Activated CD4-positive, alpha-beta T cell treated with anti-CD3 and anti-CD28 coated beads, Interleukin-2, amount 50 U/mL, for 24 hours (primary cell): ENCODE measurements at regions not wholly inside any gene's neighbourhood (a gene's known extent, or its start where the extent isn't known, plus 50 kb on each side); places are given as distances from the start of the nearest gene placed in this dataset.
"Not testable (repeated sequence)": the region's sequence is repeated elsewhere in the genome, so short reads cannot be mapped to it uniquely, and the experiment has no call there.

Source experiments
- DNase-seq, 2 donors: peaks; one replicate each; pipeline ENCODE4 v3.0.0-alpha.2; 2020; ENCODE audit warnings: low read depth in 1 of 2, low spot score in 1 of 2

DNA sequence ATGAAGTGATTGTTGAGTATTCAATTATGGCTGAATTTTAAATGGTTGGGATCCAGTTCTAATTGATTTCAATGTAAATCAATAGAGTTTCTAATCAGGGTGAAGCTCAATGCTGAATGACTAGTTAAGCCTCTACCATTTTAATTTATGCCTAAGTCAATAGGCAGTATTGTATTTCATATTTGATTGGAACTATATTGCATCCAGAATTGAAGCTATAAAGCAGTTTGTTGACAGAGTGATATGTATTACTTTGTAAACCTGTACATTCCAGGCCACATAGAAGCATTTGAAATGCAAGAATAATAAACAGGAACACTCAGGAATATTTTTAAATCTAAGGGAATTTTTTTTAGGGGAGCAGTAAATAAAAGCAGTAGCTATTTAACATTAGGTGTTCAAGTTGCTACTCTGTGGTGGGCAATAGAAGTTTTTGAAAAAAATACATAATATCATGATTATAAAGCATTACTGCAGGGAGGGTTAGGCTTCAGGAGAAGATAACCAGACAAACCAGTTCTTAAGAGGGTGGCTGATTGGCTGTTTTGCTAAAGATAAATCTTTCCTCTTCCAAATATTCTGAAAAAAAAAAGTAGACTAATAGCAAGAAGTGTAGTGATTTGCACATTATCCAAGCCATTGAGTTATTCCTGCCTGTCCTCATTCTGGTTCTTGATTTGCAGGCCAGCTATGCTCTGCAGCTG is 492.0 kb upstream of the MEF2C start:
- no peak for DNase-seq

DNA sequence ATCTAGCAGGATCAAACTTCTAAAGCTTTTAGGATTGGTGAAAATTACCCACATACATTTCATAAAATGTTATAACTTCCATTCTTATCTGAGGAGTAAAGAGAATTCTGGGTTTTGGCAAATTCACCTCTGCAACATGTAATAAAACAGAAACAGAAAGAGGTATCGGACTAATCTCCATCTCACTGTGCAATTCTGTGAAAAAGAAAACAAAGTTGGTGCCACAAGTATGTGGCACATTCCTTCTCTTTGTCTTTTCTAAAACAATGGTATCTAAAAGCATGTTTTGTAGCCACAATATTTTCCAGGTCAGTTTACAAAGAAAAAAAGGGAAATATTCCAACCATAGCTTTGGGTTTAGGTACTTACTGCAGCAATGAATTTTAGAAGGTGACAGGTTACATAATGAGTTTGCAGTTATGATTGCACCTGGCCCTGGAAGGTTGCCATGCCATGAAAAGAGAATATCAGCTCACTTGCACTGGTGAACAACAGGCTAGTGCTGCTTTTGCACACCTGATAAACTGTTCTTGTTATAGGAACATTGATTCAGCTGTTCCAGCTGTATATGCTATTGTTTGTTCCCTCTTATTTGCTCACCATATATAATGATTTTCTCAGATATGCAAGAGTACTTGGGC is 491.3 kb upstream of the MEF2C start:
- no peak for DNase-seq

DNA sequence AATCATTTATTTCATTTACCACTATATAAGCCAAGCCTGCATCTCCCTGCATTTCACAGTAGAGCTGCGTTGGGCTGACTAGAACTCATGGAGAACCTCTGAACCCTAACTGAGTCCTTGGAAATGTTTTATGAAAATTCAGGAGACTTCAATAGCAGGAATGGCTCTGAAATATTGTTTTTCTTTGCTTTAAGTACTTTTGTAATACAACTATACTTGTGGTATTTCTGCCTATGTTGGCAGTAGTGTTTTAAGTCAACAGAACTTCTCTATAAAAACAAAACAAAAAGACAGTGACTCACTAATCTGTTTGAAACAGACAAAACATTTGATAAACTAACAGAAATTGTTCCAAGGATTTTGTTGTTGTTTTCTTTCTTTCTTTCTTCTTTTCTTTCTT is 489.2 kb upstream of the MEF2C start:
- DNase-seq, result no peak

DNA sequence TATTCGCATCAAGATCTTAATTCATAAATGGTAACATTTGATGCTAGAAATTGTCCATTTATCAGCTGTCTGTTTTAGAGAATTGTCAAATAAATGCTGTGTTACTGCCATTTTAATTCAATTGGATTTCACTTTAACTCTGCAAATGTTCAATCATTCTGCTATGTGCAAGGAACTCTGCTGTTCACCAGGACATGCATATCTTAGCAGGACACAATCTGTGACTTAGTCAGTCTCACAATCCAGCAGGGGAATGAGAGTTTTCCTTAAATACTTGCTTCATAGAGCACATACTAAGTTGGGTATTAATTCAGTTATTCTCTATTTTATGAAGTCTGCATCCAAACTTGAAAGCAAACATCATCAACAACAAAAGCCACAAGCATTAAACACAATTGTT is 488.7 kb upstream of the MEF2C start:
- DNase-seq, result no peak

DNA sequence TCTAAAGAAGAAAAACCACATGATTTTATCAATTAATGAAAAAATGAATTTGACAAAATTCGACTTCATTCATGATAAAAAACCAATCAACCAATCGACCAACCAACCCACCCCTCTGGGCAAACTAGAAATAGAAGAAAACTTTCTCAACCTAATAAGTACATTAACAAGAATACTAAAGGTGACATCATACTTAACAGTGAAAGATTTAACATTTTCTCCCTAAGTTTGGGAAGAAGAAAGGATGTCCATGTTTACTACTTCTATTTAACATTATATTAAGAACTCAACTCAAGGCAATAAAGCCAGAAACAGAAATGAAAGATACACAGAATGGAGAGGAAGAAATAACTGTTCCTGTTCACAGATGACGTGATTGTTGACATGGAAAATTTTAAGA is 476.1 kb upstream of the MEF2C start:
- no peak for DNase-seq

DNA sequence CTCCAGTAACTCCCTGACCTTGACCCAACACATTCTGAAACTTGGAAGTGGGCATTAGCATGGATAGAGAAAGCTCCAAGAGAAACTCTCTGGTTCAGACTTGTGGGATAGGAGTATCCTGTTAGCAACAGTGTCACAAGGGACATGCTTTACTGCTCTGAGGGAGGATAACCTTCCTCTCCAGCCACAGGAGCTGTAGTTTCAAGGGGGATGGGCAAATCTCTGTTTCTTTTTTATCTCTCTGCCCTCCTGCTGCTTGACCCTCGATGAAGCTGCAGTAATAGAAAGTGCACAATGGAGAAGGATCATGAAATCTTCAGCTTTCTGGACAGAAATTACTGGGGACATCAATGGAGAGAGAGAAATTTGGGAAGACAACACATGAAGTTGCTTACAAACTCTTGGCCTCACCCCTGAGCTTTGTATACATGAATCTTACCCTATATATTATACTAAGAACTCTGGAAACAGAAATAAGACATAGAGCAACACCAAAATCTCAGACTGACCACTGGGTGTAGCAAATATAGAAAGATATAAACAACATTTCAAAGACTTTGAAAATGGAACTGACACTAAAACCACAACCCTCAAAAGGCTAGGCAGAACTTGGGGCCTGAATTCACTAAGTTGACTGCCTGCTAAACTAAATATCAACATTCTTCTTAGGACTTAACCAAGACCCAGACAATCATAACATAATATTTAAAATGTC is 471.0 kb upstream of the MEF2C start:
- DNase-seq, result no peak

DNA sequence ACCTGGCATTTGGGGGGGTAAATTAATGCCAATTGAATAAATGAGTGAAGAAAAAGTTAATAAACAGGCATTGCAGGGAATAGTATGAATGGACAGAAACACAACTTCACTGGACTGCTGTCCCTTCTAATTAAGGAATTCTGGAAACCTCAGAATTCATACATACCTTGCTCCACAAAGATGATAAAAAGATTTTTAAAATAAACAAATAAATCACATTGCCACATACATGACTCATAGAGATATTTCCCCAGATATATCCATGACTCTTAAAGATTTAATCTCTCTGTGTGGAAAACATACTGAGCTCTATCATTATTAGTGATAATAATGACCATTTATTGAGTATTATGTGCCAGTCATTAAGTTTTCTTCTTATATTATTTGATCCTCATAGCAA is 469.0 kb upstream of the MEF2C start:
- no peak for DNase-seq

DNA sequence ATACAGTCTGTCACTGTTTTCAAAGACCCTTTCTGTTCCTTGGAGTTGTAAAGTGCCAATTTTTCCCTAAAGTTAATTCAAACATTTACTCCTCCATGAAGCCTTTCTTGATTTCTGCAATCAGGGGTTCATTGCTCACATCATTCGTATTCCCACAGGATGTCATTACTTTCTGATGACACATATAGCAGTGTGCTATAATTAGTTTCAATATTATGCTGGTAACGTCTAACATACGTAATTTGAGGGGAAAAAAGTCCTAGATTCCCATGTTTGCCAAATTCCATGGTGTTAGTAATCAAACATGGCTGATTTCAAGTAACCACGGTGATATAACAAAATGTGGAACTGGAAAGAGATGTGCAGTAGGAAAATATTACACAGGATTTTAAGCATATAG is 468.2 kb upstream of the MEF2C start:
- no peak for DNase-seq

DNA sequence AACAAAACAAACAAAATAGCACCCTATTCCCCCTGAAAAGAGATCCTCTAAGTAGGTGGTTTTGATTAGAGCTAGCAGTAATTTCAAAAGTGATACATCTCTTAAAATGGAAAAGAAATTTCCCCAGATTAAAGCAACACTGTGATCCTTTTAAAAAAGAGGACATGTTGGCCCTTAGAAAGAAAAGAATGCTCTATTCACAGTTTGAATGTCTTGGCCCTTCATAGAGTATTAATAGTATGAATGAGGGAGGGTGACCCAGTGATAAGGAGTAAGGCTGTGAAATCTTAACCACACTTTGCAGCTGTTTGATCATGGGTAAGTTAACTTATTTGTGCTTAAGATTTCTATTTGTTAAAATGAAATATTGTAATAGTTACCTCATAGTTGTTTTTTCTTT is 467.7 kb upstream of the MEF2C start:
- DNase-seq, result no peak

DNA sequence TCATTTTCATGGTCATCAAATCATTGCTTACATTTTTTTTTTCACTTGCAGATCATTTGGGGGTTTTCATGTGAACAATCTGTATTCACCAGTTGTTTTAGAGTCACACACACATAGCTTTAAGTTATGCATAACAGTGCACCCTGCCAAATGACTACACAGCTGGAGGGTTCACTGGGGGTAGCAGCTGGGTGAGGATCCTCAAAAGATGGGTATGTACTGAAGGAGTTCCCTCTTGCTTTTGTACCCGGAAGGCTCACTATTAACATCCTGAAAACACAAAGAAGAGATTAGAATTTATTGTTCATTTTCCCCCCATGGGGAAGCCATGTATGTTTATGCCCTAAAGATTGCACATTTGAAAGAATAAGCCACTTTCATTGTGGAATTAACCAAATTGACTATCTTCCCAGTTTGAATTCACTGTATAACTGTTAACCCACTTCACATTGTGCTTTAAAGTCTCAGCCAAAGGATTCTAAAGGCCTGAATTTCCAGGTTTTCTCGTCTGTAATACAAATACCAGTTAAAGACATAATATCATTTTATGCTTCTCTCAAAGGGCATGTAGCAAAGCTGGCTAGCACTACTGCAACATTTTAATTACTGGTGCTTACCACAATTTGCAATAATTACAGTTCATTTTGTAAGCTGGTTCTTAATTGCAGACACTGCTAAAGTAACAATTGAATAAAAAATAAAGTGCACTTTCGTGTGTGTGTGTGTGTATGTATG is 466.4 kb upstream of the MEF2C start:
- no peak for DNase-seq

DNA sequence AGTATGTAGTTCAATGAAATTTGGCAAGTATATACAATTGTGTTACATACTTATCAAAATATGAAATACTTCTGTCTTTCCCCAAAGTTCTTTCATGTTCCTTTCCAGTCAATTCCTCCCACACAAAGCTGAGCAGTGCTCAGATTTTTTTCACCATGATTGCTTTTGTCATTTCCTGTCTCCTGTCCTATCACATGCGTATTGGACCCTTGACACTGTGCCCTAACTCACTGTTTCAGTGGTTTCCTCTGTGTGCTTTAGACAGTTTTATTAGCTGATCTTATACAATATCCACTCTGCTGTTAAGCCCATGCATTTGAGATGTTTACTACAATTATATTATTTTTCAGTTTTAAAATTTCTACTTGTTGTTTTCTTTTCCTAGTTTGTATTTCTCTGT is 463.6 kb upstream of the MEF2C start:
- no peak for DNase-seq

DNA sequence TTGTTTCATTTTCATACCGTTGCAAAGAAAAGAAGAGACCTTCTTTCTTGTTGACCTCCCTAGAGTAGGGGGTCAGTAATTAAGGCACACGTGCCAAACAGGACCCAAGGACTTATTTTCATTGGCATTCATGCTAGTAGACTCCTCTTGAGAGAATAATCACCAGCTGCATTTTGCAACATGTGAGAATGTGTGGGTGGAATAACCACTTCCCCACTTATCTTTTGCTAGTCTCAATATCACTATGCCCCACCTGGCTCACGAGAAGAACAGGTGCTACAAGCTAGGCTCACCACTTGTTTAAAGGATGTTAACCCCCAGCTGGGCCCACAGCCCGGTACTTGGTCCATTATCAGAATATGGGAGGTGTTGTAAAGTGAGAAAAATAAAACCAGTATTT is 460.7 kb upstream of the MEF2C start:
- no peak for DNase-seq

DNA sequence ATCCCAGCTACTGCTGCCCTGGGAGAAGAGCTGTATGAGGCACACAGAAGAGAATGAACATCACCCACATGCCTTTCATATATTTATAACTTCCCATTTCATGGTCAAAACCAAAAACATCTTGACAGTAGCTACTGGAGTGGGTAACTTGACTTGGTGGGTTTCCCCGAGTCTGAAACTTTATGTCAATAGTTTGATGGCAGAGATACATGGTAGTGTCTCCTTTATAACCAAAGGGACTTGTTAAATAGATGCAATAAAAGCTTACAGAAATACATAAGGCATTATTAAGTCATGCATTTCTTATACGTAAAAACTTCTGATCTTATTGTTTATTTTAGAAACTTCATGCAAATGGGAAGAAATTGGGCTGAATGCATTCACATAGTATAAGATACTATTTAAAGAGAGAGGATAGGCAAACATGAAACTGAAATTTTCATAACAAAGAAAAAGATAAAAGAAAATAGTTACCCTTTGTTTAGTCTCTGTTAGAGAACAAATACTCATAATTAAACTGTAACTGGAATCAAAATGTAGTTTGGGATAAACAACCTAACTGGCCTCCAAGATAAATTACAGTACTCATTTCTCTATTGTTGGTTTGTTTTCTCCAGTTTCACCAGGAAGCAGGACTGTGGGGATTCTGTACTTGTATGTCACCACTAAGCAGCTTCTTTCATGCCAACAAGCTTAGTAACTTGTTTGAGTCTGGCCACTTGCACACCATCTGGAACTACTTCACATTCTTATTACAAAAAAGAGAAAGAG is 459.3 kb upstream of the MEF2C start:
- no peak for DNase-seq

DNA sequence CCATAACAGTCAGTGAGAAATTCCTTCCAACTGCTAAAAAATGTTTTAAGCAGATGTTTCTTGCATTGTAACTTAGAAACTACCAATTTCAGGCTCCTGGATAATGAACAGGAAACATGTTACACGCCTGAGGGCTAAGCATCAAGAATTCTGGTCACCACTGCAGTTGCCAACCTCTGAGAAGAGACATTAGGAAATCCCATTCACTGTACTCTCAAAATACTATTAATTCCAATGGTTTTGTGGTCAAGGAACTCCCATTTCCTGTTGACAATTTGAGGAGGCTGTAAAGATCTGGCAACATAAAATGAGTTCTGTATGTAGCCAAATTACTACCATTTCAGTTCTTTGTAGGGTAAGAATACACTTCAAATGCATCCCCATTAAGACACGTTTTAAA is 456.0 kb upstream of the MEF2C start:
- DNase-seq, result no peak

DNA sequence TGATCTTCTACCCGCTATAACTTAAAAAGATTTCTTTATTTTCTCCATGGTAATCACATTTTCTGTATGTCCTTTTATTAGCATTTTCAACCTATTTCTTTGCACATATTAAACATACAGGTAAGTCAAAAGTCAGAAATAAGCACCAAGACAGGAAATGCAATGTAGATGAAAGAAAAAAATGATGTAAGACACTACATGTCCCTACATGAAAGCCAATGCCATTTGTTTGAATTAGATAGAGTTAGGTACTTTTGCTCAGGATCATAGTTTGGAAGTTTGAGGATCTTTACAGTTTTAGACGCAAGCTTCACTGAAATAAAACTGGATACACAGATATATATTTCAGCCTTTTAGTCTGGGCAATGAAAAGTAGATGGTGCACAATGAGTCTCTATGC is 453.1 kb upstream of the MEF2C start:
- no peak for DNase-seq

DNA sequence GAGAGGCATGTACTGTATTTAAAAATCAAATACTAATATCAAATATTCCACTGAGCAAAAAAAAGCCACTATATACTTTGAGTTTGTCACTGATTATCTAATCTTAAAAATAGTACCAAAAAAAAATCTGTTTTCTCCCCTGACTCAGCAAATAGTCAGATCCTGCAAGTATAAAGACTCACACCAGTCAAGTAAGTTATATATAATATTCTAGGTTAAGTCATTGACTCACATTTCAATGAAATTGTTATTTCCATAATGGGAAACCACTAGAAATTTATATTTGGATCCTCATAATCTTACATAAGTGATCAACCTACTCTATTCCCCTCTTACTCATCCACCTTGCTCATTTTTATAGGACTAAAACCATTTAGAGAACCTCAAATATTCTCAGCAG is 447.2 kb upstream of the MEF2C start:
- no peak for DNase-seq

DNA sequence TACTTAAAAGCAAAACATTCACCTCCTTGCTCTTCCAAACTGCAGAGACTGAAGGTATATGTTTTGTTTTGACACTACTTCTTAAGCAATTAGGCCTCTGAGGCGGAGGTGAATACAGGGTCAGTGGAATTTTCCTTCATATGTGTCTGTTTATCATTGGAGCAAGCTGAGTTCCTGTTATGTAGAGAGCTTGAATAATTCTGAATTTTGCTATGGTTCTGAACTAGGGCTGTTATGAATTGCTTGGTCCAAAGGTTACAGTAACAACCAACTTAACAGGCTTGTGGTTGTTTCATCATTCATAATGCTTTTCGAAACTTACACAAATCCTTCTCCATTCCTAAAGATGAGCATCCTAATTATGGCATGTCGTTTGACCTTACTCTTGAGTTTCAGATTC is 444.6 kb upstream of the MEF2C start:
- no peak for DNase-seq

DNA sequence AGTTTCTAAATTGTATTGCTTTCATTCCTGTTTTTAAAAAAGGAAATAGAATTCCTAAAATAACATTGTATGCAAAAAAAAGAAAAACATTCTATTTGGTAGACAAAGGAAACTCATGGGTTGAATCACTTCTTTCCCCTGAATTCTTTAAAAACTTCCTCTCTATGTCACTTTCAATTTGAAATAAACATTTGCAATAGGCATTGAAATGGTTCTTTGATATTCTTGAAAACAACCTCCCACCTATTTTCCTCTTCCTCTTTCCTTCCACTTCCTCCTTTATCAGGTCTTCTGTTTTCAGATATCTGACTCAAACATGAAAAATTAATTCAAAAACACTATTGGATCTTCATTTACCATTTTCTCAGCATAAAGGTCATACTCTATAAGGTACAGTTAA is 442.0 kb upstream of the MEF2C start:
- no peak for DNase-seq

DNA sequence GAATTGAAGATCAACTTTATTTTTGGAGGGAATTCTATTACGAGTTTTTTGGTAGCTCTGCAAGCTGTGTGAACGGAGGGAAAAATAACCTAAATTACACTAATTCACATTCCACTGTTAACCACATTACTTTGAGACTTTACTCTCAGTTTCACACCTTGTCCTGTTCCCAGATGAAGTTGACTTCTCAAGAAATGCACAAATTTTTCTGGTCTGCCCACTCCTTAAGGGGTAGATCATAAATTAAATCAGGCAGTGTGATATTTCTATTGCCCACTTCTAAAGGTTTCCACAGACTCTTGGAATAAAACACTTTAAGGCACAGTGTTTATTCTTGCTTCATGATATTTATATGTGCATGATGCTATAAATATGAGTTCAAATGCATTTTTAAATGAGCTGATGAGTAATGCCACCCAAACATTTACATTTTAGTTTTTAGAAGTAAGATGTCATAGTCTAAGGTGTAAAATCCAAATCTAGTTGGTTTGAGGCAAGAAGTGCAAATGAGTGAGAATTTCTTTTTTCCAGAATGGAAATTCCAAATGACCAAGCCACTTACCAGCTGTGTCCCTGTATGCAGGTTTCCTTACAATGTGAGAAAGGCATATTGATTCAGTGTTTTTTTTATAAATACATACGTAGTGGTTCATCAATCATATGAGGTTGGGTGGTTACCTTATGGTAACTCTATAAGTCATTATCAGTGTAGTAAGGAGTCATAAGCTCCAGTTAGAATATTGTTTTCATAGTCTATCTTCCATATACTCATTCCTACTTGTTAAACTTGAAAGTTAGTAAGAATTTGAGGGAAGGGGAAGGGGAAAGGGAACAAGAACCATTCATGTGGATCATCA is 437.7 kb upstream of the MEF2C start:
- DNase-seq, result no peak

DNA sequence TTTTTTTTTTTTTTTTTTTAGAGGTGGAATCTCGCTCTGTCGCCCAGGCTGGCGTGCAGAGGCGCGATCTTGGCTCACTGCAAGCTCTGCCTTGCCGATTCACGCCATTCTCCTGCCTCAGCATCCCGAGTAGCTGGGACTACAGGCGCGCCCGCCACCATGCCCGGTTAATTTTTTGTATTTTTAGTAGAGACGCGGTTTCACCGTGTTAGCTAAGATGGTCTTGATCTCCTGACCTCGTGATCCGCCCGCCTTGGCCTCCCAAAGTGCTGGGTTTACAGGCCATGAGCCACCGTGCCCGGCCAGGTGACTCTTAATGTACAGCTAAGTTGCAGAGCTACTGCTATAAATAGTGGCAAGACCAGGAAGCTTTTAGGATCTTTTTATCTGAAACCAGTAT is 434.9 kb upstream of the MEF2C start:
- DNase-seq, result not testable (repeated sequence)
